ENCODE measurements at regions not wholly inside any gene's neighbourhood (a gene's known extent, or its start where the extent isn't known, plus 50 kb on each side); places are given as distances from the start of the nearest gene placed in this dataset.
A peak's percentile ranks its signal among the peaks of the same experiment; 100 is the strongest.

DNA sequence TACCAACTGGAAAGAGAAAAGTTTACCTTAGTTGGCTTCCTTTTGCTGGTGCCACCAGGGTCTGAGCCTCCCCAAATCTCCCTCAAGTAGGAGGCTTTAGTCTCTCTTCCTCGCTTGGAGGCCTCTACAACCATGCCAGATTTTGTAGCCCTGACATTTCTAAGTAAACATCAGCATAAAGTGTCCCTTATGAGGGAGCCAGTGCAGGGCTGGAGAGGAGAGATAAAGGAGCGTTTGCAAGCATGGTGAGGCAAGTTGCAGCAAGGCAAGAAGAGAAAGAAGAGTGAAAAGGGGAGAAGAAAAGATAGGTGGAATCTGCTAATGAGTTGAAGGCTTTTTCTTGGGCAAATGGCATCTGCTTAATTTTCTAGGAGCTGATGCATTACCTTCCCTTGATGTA is 82.7 kb upstream of the FNDC3B start:
- no peak for DNase-seq

DNA sequence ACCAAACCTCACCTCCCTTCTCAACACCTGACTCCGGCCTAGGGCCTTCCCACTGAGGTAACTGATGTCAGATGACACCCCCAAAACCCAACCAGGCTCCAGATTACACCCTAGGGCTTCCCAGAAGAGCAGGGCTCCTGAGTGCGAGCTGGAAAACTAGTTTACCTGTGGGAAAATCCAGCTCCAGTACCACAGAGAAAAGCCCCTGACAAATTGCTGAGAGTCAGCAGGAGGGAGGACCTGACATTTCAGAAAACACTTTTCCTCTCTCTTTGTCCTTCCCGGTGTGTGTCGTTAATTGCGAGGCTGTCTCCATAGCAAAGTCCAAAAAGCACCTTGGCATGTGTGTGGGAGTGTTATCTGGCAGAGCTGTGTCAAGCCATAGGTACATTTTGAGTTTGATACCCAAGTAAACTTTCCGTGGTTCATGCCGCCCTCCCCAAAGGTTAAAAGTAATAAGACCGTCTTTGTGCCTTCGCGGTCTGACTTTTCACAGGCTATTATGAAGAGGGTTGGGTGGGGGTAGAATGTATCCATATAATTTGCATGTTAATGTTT is 79.8 kb upstream of the FNDC3B start:
- no peak for DNase-seq

DNA sequence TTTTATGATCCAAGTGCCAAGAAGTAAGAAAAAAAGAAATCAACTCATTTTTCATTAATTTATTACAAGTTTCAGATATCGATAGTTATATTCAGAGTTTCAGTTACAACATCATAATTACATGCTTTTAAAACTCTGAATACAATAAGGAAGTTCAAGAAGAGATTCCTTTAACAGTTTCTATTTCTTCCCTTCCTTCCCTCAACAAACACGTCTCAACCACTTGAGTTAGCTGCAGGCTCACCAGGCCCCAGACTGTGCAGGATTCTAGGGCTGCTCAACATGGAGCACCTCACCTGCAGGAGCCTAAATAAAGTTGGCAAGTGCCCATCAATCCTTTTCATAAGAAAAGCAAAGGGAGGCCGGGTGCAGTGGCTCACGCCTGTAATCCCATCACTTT is 79.2 kb upstream of the FNDC3B start:
- no peak for DNase-seq

DNA sequence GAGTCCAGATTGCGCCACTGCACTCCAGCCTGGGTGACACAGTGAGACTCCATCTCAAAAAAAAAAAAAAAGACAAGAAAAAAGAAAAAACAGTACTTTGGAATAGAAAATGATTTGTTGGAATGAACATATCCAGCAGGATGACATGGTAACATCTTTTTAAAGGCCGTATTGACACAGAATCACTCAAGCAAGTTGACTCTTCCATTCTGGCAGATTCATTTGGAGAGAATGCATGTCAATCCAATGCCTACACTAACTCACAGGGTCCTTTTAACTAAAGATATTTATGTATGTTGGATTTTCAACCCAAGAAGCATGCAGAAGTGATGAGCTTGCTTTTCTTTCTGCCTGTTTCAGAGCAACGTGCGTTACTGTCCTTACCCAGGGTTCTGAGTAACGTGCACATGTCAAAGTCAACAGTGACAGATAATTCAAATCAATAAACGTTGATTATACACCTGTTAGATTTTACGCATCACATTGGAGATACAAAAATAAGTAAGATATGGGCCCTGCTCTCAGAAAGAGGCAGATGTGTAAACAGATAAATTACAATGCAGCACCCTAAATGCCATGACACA is 77.1 kb upstream of the FNDC3B start:
- DNase-seq, result no peak

DNA sequence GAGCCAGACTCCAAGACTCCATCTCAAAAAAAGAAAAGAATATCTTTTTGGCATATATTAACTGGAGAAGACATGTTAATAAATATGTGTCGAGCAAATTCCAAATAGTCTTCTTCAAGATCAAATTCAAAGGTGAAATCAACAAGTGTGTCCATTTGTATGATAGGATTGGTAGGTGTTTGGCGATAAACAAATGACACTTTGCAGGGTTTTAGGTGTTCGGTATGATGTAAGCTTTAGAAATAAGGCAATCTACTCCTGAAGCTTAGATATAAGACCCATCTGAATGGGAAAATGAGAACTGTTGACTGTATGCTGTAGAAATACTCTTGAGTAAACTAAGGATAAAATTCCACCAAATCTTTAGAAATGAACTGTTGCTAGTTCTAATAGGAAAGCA is 75.8 kb upstream of the FNDC3B start:
- DNase-seq, result no peak

DNA sequence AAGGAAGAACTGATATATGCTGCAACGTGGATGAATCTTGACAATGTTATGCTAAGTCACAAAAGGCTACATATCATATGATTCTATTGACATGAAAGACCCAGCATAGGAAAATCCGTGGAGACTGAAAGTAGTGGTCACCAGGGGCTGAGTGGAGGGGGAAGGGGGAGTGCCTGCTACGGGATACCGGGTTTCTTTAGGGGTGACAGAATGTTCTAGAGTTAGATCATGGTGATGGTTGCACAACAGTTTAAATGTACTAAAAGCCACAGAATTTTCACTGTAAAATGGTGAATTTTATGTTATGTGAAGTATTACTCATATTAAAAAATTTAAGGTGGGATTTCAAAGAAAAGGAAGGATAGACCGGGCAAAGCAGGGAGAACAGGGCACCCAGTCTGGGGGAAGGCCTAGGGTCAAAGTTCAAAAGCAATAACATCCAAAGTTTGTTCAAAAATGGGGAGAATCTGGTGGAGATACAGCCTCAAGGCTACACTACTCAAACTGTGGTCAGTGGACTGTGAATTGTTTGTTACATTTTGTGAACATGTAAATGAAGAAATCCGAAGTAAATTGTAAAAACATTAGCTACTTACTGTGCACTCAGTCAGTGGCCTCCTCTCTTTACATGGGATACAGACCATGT is 74.2 kb upstream of the FNDC3B start:
- no peak for DNase-seq

DNA sequence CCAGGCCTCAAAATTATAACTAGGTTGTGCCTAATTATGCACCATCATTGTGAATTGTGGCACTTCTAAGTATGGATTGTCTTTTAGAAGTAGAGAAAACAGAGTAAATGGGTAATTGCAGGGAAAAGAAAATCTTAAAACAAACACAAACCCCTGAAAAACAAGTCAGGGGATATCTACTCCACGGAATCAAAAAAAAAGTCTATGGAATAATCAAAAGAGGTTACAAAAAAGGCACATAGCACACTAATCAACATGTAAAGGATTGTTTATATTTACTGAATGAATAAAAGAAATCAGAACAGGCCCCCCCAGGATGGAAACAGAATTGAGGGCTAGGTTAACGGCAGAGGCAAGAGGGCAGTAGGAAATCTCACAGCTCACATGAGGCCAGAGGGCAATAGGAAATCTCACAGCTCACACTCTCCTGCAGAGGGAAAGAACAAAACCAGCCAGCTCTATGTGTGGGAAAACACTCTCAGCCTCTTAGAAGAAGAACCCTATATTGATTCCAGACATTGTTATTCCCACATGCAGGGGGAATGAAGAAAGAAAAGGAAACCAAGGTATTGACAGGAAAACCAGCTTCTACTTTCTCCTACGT is 72.7 kb upstream of the FNDC3B start:
- DNase-seq, result no peak

DNA sequence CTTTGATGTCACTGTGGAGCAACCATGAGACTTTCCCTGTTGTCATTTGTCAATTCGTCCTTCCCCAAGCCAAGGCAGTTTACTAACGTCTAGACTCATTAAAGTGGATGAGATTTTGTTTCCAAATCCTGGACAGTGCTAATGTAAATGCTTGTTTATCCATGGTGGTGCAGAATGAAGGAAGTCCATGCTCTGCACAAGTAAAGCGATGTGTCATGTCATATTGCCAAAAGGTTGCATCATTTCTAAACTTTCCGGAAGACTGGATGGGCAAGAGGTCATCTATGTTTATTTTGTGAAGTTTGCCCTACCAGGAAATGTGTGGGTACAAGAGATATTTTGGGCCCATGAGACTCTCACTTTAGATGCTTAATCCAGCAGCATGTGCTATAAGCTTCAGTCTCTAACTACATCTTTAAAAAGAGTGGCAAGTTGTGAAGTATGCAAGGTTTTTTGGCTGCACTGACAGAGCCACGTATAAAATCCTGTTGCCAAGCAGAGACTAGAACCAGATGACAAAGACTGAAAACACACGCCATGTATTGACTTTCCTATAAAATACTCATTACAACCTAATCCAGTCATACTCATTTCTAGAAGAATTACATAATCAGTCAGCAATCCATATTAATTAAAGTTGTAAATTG is 72.1 kb upstream of the FNDC3B start:
- peak; percentile 91 for DNase-seq

DNA sequence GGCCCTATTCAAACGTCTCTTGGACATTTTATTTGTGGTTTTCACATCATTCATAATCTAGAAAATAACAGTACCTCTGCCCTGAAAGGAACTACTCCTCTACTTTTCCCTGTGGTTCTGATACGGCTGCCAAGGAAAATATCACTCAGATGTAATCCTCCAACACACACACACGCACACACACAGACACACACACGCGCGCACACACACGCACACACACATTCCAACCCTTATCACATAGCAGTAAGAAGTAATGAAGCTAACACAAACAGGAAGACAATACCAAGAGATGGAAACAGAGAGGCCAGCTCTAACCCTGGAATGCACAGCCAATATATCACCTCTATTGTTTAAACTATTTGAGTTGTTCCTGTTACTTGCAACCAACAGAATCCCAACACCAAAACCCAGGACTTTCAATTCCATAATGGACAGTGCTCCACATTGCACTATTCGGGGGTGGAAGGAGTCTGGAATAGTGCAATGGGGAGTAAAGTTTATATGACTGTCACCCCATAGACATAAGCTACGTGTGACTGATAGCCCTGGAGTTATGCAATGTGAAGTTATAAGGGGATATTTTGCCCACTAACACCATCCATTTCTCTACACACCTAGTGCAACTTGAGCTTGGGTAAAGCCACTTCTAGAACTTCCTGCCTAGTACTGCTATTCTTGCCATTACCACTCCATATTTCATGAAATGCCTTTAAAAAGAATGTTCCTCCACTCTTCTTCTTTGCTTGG is 71.3 kb upstream of the FNDC3B start:
- DNase-seq, result peak; percentile 27

DNA sequence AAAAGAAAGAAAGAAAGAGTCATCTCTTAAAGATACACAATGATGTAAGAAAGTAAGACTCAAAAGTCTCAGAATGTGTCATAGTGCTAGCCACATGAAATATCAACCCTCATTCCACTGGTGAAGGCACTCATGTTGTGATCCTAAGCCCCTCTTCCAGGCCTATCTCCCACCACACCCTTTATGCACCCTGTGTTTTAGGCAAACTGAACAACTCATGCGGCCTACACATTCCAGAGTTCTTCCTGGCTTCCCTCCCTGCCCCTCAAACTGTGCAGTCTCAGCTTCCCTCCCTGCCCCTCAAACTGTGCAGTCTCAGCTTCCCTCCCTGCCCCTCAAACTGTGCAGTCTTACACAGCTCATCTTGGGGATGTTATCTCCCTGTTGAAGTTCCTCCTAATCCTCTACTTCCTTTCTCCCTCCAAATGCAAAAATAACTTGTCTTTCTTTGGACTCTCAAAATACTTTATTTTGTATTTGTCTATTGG is 69.0 kb upstream of the FNDC3B start:
- peak; percentile 23 for DNase-seq

DNA sequence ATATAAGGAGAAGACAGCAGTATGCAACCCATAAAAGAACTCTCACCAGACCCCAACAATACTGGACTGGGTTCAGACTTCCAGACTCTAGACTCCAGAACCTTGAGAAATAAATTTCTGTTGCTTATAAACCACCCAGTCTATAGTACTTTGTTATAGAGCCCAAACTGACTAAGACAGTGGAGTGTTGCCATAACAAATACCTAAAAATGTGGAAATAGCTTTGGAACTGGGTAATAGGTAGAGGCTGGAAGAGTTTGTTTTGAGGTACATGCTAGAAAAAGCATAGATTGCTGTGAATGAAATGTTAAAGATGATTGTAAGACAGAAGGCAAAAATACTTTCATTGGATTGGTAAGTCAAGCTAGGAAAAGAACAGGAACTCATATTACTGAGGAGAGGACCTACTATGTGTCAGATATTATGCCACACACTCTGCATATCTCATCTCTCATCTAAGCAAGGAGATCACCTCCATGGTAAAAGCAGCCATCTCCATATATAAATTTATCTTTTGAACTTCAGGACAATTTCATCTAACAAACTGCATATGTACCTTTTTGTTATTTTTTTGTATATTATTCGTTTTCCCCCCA is 67.4 kb upstream of the FNDC3B start:
- no peak for DNase-seq

DNA sequence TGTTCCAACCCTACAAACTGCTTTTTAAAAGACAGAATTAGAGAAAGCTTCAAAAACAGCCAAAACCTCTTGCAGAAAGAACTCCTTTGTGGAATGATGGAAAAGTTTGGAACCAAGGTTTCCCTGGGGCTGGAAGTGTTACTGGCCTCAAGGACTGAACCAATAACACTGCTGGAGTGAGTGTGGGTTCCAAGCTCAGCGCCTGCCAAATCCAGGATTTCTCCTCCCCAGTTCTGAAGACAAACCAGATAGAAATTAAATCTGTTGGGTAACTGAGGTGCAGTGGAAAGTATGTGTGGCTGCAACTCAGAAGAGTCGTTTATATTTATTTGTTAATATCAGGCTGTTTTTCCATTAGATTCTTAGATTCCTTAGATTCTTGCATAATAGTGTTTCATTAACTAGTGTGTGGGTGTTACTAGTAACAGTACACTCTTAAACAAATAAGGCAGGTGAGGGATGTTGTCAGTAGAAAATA is 66.5 kb upstream of the FNDC3B start:
- DNase-seq, result no peak

DNA sequence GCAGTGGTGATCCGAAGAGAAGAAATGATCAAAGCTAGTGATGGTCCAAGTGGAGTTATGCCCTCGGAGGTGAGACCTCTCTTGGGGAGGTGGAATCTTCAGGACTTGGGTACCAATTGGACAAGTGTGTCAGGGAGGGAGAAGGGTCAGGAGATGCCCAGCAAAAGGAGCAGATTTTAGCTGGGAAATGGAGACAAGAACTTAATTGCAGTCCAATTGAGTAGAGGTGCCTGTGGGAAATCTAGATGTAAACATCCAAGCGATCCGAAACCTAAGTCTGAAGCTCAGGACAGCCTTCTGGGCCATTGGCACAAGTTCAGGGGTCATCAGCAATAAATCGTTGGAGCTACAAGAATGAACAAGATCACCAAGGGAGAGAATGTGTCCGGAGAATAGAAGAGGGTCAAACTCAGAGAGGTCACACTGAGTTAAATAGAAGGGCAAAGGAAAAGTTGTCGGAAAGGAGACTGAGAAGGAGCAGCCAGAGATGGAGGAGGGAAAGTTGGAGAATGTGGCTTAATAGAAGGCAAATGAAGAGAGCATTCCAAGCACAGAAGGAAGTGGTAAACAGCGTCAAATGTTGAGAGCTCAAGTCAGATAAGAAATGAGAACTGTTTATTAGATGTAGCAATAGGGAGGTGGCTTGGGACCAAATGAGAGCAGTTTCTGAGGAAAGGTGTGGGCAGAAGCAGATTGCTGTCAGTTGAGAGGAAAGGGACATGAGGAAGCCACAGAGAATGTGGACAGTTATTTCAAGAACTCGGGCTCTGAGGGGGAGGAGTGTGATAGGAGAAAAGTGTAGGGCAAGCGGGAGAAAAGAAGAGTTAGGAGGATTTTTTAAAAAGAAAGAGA is 64.2 kb upstream of the FNDC3B start:
- DNase-seq, result peak; percentile 47

DNA sequence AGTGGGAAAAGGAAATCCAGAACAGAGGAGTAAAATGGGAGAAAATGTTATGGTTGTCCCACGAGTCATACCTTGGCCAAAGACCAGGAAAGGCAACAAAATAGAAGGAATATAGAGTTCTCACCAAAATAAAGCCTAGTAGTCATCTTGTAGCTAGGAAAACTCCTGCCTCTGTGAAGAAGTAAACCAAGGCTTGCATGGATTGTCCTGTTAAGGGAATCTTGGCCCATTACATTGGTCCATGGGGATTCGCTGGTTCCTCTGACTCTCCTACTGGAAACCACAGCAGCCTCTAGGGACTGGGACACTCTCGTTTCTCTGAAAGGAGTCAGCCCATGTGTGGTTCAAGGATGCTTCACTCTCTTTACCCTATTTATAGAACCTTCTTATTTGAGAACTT is 62.9 kb upstream of the FNDC3B start:
- peak; percentile 52 for DNase-seq

DNA sequence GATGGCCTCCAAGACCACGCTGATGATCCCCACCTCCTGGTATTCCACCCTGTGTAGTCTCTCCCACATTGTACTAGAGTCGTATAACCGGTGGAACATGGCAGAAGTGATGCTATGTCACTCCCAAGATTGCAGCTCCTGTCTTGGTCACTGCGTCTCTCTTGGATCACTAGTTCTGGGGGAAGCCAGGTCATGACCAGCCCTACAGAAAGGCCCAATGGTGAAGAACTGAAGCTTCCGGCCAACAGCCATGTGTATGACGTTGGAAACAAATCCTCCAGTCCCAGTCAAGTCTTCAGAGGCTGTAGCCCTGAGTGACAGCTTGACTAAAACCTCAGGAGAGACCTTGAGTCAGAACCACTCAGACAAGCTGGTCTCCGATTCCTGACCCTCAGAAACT is 61.9 kb upstream of the FNDC3B start:
- DNase-seq, result no peak

DNA sequence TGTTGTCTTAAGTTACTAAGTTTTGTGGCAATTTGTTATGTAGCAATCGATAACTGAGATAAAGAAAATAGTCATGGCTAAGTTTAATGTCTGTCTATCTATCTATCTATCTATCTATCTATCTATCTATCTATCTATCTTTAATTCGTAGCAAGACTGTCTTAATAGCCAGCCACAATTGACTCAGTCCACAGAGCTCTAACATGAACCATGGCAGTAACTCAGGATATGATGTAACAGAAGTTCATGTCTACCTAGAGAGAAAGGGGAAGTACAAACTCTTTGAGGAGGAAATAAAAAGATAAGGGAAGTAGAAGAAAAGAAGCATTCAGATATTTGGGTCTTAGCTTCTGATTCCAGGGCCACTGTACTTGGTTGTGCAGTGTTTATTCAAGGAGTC is 61.5 kb upstream of the FNDC3B start:
- no peak for DNase-seq

DNA sequence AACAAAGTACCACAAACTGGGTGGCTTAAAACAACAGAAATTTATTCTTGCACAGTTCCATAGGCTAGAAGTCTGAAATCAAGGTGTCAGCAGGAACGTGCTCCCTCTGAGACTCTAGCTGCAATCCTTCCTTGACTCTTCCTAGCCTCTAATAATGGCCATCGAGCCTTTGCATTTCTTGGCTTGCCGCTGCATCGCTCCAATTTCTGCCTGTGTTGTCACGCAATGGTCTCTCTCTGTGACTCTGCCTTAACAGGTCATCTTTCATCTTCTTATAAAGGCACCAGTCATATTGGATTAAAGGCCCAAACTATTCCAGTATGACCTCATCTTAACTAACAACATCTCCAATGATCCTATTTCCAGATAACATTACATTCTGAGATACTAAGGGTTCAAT is 61.0 kb upstream of the FNDC3B start:
- DNase-seq, result no peak

DNA sequence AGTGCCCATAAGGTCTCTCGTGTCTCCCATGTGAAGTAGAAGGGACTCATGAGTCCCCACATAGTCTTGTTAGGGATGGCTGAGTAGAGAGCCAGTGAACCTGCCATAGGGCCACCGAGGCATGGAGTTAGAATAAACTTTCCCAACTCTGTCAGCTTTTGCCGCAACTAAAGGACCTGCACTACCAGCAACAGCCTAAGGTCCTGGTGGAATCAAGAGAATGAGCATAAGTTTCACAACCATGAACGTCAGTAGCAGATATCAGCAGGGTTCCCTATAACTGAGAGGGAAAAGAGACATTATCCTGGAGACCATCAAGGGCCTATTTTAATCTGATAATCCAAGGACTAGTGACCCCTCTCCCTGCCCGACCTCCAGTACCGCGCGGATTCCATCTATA is 60.3 kb upstream of the FNDC3B start:
- no peak for DNase-seq

DNA sequence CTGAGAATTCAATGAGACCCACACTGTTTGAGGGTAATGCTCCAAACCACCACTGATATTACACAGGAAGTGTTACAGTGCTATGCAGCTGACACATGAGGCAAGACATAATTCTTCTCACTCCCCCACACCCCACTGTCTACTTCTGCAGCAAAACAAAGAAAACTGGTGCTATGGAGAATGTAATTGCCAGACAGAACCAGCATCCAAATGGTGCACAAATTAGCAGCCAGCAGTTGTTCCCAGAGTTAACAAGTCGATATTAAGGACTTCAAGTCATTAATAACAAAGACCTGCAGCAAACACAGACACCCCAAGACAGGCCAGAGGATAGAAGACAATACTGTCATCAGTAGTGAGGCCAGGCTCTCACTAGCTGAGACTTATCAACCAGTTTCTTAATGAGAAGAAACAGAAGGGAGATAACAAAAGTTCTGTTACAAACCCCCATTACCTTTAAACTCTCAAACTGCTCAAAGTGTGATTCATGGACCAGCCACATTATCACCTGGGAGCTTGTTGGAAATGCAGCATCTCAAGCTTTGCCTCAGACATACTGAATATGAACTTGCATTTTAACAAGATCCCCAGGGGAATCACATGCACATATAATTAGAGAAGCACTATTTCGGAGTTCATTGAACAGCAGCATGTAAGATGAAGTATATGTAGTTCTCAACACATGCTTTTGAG is 58.7 kb upstream of the FNDC3B start:
- DNase-seq, result no peak

DNA sequence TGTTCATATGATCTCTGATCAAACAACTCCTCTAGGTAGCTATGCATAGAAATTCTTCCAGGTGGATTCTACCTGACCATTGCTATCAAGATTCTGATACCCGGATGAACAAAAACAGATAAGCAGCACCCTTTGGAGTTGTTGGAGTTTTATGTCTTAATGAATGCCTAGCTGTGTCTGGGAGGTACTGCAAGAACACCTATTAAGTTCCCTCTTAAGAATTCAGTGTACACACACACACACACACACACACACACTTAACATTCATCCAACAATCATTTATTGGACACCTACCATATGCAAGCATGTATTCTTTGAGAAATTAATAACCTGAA is 58.1 kb upstream of the FNDC3B start:
- no peak for DNase-seq

DNA sequence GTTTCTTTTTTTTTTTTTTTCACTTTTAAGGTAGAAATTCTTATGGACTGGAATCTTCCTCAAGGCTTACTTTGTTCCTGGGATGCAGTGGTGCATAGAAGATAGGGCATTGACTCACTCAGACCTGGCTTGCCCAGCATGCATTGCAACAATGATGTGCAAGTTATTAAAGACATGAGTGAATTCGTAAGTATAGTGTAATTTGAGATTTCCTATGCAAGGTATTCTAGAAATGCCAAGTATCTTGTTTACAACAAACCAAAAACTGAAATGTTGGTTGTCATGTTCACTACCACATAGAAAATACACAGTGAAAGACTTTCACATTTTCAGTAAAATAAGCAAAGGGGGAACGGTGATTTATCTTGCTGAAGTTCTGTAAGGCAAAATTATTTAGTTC is 56.5 kb upstream of the FNDC3B start:
- DNase-seq, result peak; percentile 54
